ENCODE measurements at regions not wholly inside any gene's neighbourhood (a gene's known extent, or its start where the extent isn't known, plus 50 kb on each side); places are given as distances from the start of the nearest gene placed in this dataset.

- no peak for DNase-seq (ENCODE audit: low spot score)
- Histone ChIP-seq H3K79me2 (ENCODE audit: insufficient read depth, low read depth, low read length) (no peaks in the 10 kb centered on the region), H3K4me1 (ENCODE audit: insufficient read depth, low read length, poor library complexity, severe bottlenecking) (no peaks in the 10 kb centered on the region), H4K20me1 (ENCODE audit: insufficient read depth, low read length) (no peaks in the 10 kb centered on the region), H3K4me2 (ENCODE audit: low read length) (no peak overlapping the region), H3K9me2 (ENCODE audit: insufficient read depth, low read length) (no peaks in the 10 kb centered on the region), H3K9me3 (ENCODE audit: low read length) (no peaks in the 10 kb centered on the region), H3K36me3 (ENCODE audit: insufficient read depth, low read length) (no peaks in the 10 kb centered on the region), H3K4me3 (ENCODE audit: low read depth, low read length, poor library complexity, severe bottlenecking) (no peak overlapping the region), H3K27ac (ENCODE audit: low read depth, low read length, poor library complexity, severe bottlenecking) (no peak overlapping the region), H2AFZ (ENCODE audit: low read length) (no peak overlapping the region)
- intact Hi-C loops (cut with micrococcal nuclease; ENCODE audit: unreplicated experiment), result no loop called here
- no TSS peak for BruUV-seq (replicated peaks)
- CTCF ChIA-PET (ENCODE audit: unreplicated experiment), result no interaction called here
- TF ChIP-seq, protein P1, sequence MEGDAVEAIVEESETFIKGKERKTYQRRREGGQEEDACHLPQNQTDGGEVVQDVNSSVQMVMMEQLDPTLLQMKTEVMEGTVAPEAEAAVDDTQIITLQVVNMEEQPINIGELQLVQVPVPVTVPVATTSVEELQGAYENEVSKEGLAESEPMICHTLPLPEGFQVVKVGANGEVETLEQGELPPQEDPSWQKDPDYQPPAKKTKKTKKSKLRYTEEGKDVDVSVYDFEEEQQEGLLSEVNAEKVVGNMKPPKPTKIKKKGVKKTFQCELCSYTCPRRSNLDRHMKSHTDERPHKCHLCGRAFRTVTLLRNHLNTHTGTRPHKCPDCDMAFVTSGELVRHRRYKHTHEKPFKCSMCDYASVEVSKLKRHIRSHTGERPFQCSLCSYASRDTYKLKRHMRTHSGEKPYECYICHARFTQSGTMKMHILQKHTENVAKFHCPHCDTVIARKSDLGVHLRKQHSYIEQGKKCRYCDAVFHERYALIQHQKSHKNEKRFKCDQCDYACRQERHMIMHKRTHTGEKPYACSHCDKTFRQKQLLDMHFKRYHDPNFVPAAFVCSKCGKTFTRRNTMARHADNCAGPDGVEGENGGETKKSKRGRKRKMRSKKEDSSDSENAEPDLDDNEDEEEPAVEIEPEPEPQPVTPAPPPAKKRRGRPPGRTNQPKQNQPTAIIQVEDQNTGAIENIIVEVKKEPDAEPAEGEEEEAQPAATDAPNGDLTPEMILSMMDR (conservative IDR thresholded peaks at IDR 0.05; ENCODE audit: low read length), result no peak
- no peak for TF ChIP-seq EZH2phosphoT487 (IDR thresholded peaks at IDR 0.05; ENCODE audit: borderline replicate concordance, low read depth, low read length)
- POLR2A ChIA-PET, result no interaction called here
These were observed 456.1 kb downstream of the DNAH5 start for GRCh38 chr5:13488254-13488931.

DNA sequence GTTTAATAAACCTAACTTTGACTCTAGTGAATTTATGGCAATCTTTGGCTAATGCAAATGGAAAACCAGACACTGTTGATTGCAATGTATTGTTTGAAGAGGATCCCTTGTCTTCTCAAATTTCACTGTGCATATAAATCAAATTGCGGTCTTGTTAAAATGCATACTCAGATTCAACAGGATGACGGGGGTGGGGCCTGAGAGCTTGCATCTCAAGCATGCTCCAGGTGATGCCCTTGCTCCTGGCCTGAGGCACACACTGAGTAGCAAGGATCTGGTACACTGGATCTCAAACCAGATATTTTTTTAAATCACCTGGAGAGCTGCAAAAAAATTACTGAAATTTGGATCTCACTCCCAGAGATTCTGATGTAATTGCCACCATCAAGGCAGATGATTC is 463.7 kb downstream of the DNAH5 start:
- no peak overlapping the region for H3K27ac ChIP-seq (ENCODE audit: low read depth, low read length, poor library complexity, severe bottlenecking)
- H3K9me3 ChIP-seq (ENCODE audit: low read length), result no peaks in the 10 kb centered on the region
- H4K20me1 ChIP-seq (ENCODE audit: insufficient read depth, low read length), result no peaks in the 10 kb centered on the region
- TF ChIP-seq EZH2phosphoT487 (IDR thresholded peaks at IDR 0.05; ENCODE audit: borderline replicate concordance, low read depth, low read length), result no peak
- TF ChIP-seq, protein P1 (conservative IDR thresholded peaks at IDR 0.05; ENCODE audit: low read length), result no peak
- H3K4me3 ChIP-seq (ENCODE audit: low read depth, low read length, poor library complexity, severe bottlenecking), result no peak overlapping the region
- CTCF ChIA-PET (ENCODE audit: unreplicated experiment), result no interaction called here
- no peaks in the 10 kb centered on the region for H3K4me1 ChIP-seq (ENCODE audit: insufficient read depth, low read length, poor library complexity, severe bottlenecking)
- intact Hi-C loops (cut with micrococcal nuclease; ENCODE audit: unreplicated experiment), result no loop called here
- H3K36me3 ChIP-seq (ENCODE audit: insufficient read depth, low read length), result no peaks in the 10 kb centered on the region
- POLR2A ChIA-PET, result no interaction called here
- no peaks in the 10 kb centered on the region for H3K79me2 ChIP-seq (ENCODE audit: insufficient read depth, low read depth, low read length)
- no peaks in the 10 kb centered on the region for H3K9me2 ChIP-seq (ENCODE audit: insufficient read depth, low read length)
- DNase-seq (ENCODE audit: low spot score), result no peak
- BruUV-seq (replicated peaks), result no TSS peak
- H3K4me2 ChIP-seq (ENCODE audit: low read length), result no peak overlapping the region
- H2AFZ ChIP-seq (ENCODE audit: low read length), result no peak overlapping the region

DNA sequence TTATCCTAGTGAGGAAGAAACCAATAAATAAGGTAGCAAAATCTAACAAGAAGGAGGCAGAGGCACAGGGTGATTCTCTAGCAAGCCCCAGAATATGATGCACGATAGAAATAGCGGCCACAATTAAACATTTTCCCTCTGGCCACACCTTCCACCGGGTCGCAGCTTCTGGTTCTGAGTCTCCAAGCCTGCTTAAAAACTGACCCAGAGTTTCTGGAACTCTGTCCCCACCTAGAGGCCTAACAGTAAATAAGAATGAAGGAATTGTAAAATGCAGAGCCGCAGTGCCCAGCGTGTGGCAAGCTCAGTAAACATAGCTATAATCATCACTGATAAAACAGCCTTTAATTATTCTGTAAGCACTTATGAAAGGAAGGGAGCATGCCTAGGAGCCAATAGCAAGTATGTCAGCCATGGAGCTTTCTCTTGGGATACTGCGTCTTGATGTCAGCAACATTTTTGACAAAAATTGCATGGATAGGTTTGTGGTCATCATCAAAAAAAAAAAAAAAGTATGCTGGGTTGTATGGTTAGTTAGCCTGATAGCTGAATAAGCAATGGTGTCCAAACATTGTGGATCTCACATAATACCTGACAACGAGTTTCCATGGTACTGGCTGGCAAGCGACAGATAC is 465.5 kb downstream of the DNAH5 start:
- no peaks in the 10 kb centered on the region for H3K9me2 ChIP-seq (ENCODE audit: insufficient read depth, low read length)
- TF ChIP-seq EZH2phosphoT487 (IDR thresholded peaks at IDR 0.05; ENCODE audit: borderline replicate concordance, low read depth, low read length), result no peak
- TF ChIP-seq, protein P1 (conservative IDR thresholded peaks at IDR 0.05; ENCODE audit: low read length), result peak; percentile 65
- no peaks in the 10 kb centered on the region for H3K4me1 ChIP-seq (ENCODE audit: insufficient read depth, low read length, poor library complexity, severe bottlenecking)
- POLR2A ChIA-PET, result interaction anchor here (1.1 kb wide), 1 partner anchor 12 kb away, joined by 3 read pairs; no protein-coding TSS in a partner anchor
- H3K36me3 ChIP-seq (ENCODE audit: insufficient read depth, low read length), result no peaks in the 10 kb centered on the region
- H3K4me3 ChIP-seq (ENCODE audit: low read depth, low read length, poor library complexity, severe bottlenecking), result no peak overlapping the region
- no peak overlapping the region for H2AFZ ChIP-seq (ENCODE audit: low read length)
- BruUV-seq (replicated peaks), result no TSS peak
- no peaks in the 10 kb centered on the region for H3K9me3 ChIP-seq (ENCODE audit: low read length)
- H3K4me2 ChIP-seq (ENCODE audit: low read length), result no peak overlapping the region
- peak; percentile 14 for DNase-seq (ENCODE audit: low spot score)
- no peak overlapping the region for H3K27ac ChIP-seq (ENCODE audit: low read depth, low read length, poor library complexity, severe bottlenecking)
- intact Hi-C loops (cut with micrococcal nuclease; ENCODE audit: unreplicated experiment), result no loop called here
- H3K79me2 ChIP-seq (ENCODE audit: insufficient read depth, low read depth, low read length), result no peaks in the 10 kb centered on the region
- CTCF ChIA-PET (ENCODE audit: unreplicated experiment), result no interaction called here
- H4K20me1 ChIP-seq (ENCODE audit: insufficient read depth, low read length), result no peaks in the 10 kb centered on the region
